Activated naive CD4-positive, alpha-beta T cell treated with anti-CD3 and anti-CD28 coated beads, Interleukin-2, amount 50 U/mL, for 72 hours (primary cell): ENCODE measurements at regions not wholly inside any gene's neighbourhood (a gene's known extent, or its start where the extent isn't known, plus 50 kb on each side); places are given as distances from the start of the nearest gene placed in this dataset.
"Not testable (repeated sequence)": the region's sequence is repeated elsewhere in the genome, so short reads cannot be mapped to it uniquely, and the experiment has no call there.

Experiments
- ATAC-seq, 2 donors: fragments of 150-1000 bp; cut with Tn5 transposase; 2 replicates each; pipeline ENCODE4 v1.10.0; 2021; ENCODE audit warnings: mild to moderate bottlenecking in 2 of 2, moderate library complexity in 2 of 2
- DNase-seq, 2 donors: peaks; one replicate each; pipeline ENCODE4 v3.0.0; 2021 to 2022; ENCODE audit warnings: low spot score in 2 of 2
- H3K27ac Mint-ChIP-seq, 2 donors: one replicate each; pipeline ENCODE4 v1.8.0; 2022; ENCODE audit warnings: mild to moderate bottlenecking in 2 of 2, mixed read lengths in 2 of 2
- H3K36me3 Mint-ChIP-seq, 2 donors: one replicate each; pipeline ENCODE4 v1.8.0; 2022; ENCODE audit warnings: mixed read lengths in 2 of 2
- H3K9me3 Mint-ChIP-seq, 2 donors: one replicate each; pipeline ENCODE4 v1.8.0; 2022; ENCODE audit warnings: mixed read lengths in 2 of 2

- not testable (repeated sequence) for H3K36me3 Mint-ChIP-seq, H3K27ac Mint-ChIP-seq, ATAC-seq
Observed at GRCh38 chrY:24517340-24517739, 100.5 kb upstream of the BPY2B start.

GRCh38 chrY:24521686-24522085, 96.1 kb upstream of the BPY2B start:
- not testable (repeated sequence) for DNase-seq, H3K36me3 Mint-ChIP-seq, H3K27ac Mint-ChIP-seq, H3K9me3 Mint-ChIP-seq
- ATAC-seq: peak; percentile 88 to 96

More at GRCh38 chrY:24517340-24517739, 100.5 kb upstream of the BPY2B start:
- not testable (repeated sequence) for DNase-seq, H3K9me3 Mint-ChIP-seq

- peak; percentile 29 to 71 for ATAC-seq
- not testable (repeated sequence) for DNase-seq, H3K27ac Mint-ChIP-seq, H3K36me3 Mint-ChIP-seq, H3K9me3 Mint-ChIP-seq
Observed at GRCh38 chrY:24537247-24537970, 80.4 kb upstream of the BPY2B start.

GRCh38 chrY:24548807-24549206, 69.0 kb upstream of the BPY2B start:
- DNase-seq, H3K27ac Mint-ChIP-seq, ATAC-seq, H3K36me3 Mint-ChIP-seq, H3K9me3 Mint-ChIP-seq: not testable (repeated sequence)

- not testable (repeated sequence) for H3K9me3 Mint-ChIP-seq, ATAC-seq, H3K36me3 Mint-ChIP-seq, H3K27ac Mint-ChIP-seq, DNase-seq
Observed at GRCh38 chrY:24561422-24561821, 56.4 kb upstream of the BPY2B start.
